ENCODE measurements at regions not wholly inside any gene's neighbourhood (a gene's known extent, or its start where the extent isn't known, plus 50 kb on each side); places are given as distances from the start of the nearest gene placed in this dataset.

DNA sequence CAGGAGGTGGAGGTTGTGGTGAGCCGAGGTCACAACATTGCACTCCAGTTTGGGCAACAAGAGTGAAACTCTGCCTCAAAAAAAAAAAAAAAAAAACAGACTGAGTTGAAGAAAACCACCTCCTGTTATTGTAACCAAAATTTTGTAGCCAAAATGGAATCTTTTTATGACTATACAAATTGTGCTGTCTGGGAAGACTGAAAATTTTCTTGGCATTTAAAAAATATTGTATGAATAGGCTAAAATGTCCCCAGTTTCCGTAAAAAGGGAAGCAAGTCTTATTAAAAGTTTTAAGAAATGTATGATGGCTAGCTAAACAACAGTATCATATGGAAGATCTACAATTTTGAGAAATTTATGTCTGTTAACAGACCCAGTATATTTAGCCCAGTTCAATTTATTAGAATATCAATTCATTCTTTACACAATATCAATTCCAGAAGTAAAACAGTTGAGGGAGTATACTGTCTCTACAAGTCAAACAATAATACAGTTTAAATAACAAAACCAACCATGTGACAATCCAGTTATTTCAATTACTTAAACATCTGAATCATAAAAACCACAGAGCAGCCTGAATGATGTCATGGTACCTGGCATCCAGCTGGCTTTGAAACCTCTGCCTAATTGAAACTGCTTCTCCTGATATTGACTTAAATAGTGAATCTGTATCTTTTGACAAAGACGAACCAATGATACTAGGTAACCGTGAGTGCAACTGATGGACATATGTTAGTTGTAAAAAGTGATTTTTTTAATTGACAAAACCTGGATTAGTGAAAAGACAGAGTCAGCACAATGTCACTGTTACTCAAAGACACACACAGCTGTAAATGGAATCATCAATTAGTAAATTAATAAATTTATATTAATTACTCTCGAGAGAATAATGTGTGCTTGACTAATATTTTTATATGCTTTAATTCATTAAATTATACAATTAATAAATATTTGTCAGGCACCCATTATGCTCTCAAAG is 166.6 kb upstream of the MARCKS start:
- intact Hi-C loops (cut with micrococcal nuclease): no loop called here
- H3K4me1 ChIP-seq: no peaks in the 10 kb centered on the region
- no peaks in the 10 kb centered on the region for H3K36me3 ChIP-seq
- DNase-seq: no peak
- no peaks in the 10 kb centered on the region for H3K27me3 ChIP-seq (ENCODE audit: low read depth)
- TF ChIP-seq, protein P1, sequence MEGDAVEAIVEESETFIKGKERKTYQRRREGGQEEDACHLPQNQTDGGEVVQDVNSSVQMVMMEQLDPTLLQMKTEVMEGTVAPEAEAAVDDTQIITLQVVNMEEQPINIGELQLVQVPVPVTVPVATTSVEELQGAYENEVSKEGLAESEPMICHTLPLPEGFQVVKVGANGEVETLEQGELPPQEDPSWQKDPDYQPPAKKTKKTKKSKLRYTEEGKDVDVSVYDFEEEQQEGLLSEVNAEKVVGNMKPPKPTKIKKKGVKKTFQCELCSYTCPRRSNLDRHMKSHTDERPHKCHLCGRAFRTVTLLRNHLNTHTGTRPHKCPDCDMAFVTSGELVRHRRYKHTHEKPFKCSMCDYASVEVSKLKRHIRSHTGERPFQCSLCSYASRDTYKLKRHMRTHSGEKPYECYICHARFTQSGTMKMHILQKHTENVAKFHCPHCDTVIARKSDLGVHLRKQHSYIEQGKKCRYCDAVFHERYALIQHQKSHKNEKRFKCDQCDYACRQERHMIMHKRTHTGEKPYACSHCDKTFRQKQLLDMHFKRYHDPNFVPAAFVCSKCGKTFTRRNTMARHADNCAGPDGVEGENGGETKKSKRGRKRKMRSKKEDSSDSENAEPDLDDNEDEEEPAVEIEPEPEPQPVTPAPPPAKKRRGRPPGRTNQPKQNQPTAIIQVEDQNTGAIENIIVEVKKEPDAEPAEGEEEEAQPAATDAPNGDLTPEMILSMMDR (IDR thresholded peaks at IDR 0.05; ENCODE audit: borderline replicate concordance): no peak
- no peak overlapping the region for H3K27ac ChIP-seq (replicated peaks)
- H3K4me3 ChIP-seq: no peak overlapping the region
- no peaks in the 10 kb centered on the region for H3K9me3 ChIP-seq (replicated peaks)

DNA sequence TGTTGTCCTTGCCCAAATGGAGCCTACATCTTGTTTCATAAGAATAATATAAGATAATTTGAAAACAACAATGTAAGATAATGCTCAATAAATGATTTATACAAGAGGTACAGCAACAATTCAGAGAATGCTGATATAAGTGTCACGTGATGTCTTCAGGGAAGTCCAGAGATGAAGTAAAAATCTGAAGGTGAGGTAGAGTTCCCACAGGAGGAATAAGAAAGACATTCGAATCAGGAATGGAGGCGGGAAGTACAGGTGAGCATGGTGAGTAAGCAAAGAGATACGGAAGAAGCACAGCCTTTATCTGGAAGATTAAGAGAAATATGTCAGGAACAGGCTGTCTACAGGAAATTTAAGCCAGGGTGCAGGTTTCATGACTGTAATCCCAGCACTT is 165.9 kb upstream of the MARCKS start:
- Histone ChIP-seq H3K27ac (replicated peaks) (no peak overlapping the region), H3K4me3 (no peak overlapping the region), H3K4me1 (peaks cover 3% of the 10 kb centered on the region), H3K9me3 (replicated peaks) (no peaks in the 10 kb centered on the region), H3K27me3 (ENCODE audit: low read depth) (no peaks in the 10 kb centered on the region), H3K36me3 (no peaks in the 10 kb centered on the region)
- TF ChIP-seq, protein P1 (IDR thresholded peaks at IDR 0.05; ENCODE audit: borderline replicate concordance): no peak
- no peak for DNase-seq
- intact Hi-C loops (cut with micrococcal nuclease): no loop called here

GRCh38 chr6:113693851-113694250 is 163.3 kb upstream of the MARCKS start:
- TF ChIP-seq, protein P1 (IDR thresholded peaks at IDR 0.05; ENCODE audit: borderline replicate concordance): no peak

DNA sequence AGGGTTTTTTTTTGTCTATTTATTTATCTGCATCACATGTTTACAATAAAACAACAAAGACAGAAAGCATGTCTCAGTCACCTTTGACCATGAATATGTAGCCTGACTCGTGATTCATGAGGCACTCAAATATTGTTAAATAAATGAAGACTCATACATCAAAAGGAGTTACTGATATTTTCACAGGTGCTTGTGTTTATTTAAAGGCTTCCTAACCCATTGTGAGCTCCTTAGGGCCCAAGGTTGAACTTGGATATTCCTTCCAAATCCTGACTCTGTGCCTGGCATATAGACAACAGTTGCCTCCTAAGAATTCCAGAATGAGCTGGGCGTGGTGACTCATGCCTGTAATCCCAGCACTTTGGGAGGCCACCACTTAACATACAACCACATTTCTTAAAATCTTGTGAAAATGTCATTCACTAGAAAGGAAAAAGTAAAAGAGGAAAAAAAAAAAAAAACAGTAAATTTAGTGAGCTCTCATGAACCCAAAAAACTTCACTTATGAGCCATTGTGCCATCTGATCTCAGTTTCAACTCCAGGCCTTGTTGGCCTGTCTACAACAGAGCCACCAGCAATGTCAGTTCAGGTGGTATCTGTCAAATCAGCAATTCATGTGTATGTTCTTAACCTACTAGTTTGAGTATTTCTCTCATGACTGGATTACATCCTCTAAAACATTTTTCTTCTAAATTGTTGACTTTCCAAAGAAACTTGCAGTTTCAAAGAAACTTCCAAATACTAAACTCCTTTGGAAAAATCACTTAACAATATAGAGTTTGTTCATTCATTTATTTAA is 162.7 kb upstream of the MARCKS start:
- Histone ChIP-seq H3K9me3 (replicated peaks) (no peaks in the 10 kb centered on the region), H3K4me3 (no peak overlapping the region), H3K4me1 (peaks cover 3% of the 10 kb centered on the region), H3K27me3 (ENCODE audit: low read depth) (no peaks in the 10 kb centered on the region), H3K27ac (replicated peaks) (no peak overlapping the region), H3K36me3 (no peaks in the 10 kb centered on the region)
- intact Hi-C loops (cut with micrococcal nuclease): no loop called here
- TF ChIP-seq, protein P1 (IDR thresholded peaks at IDR 0.05; ENCODE audit: borderline replicate concordance): no peak
- DNase-seq: no peak

More at GRCh38 chr6:113693851-113694250, 163.3 kb upstream of the MARCKS start:
- DNase-seq: no peak
- Histone ChIP-seq H3K9me3 (replicated peaks) (no peaks in the 10 kb centered on the region), H3K36me3 (no peaks in the 10 kb centered on the region), H3K4me3 (no peak overlapping the region), H3K4me1 (peaks cover 3% of the 10 kb centered on the region), H3K27ac (replicated peaks) (no peak overlapping the region), H3K27me3 (ENCODE audit: low read depth) (no peaks in the 10 kb centered on the region)
- intact Hi-C loops (cut with micrococcal nuclease): no loop called here

GRCh38 chr6:113695516-113695915 is 161.6 kb upstream of the MARCKS start:
- Histone ChIP-seq H3K27ac (replicated peaks) (no peak overlapping the region), H3K36me3 (no peaks in the 10 kb centered on the region), H3K27me3 (ENCODE audit: low read depth) (no peaks in the 10 kb centered on the region), H3K9me3 (replicated peaks) (no peaks in the 10 kb centered on the region), H3K4me3 (no peak overlapping the region), H3K4me1 (peaks cover 3% of the 10 kb centered on the region)
- TF ChIP-seq, protein P1 (IDR thresholded peaks at IDR 0.05; ENCODE audit: borderline replicate concordance): no peak
- intact Hi-C loops (cut with micrococcal nuclease): no loop called here
- DNase-seq: no peak

Measured in left ventricle myocardium inferior (tissue), 1 donor.